ENCODE measurements at regions not wholly inside any gene's neighbourhood (a gene's known extent, or its start where the extent isn't known, plus 50 kb on each side); places are given as distances from the start of the nearest gene placed in this dataset.

GRCh38 chr3:166111562-166111961, 274.3 kb upstream of the BCHE start:
- TF ChIP-seq CTCF (optimal IDR thresholded peaks at IDR 0.05 in 1 of 3, IDR thresholded peaks at IDR 0.05 in 1 of 3, conservative IDR thresholded peaks at IDR 0.05 in 1 of 3; ENCODE audit: extremely low read depth in 1 of 3, insufficient read depth in 2 of 3, low read length in 3 of 3) (no peak), EZH2 (IDR thresholded peaks at IDR 0.05; ENCODE audit: low read length) (no peak)

All from keratinocyte (primary cell).